HUES48 (cell line): ENCODE measurements at regions not wholly inside any gene's neighbourhood (a gene's known extent, or its start where the extent isn't known, plus 50 kb on each side); places are given as distances from the start of the nearest gene placed in this dataset.
A peak's percentile ranks its signal among the peaks of the same experiment; 100 is the strongest.
"Not testable (repeated sequence)": the region's sequence is repeated elsewhere in the genome, so short reads cannot be mapped to it uniquely, and the experiment has no call there.

Experiments used
- H3K27ac ChIP-seq: one replicate; pipeline ENCODE4 v1.7.0; 2013; ENCODE audit warnings: low read depth, low read length, inconsistent platforms
- H3K27me3 ChIP-seq: 2 replicates; pipeline ENCODE4 v1.6.1; 2013; ENCODE audit warnings: mild to moderate bottlenecking, low read length; ENCODE audit not compliant: control insufficient read depth, insufficient read depth
- H3K36me3 ChIP-seq: 2 replicates; pipeline ENCODE4 v1.6.1; 2013; ENCODE audit warnings: low read length; ENCODE audit not compliant: control insufficient read depth, insufficient read depth
- H3K4me1 ChIP-seq: 2 replicates; pipeline ENCODE4 v1.6.1; 2013; ENCODE audit warnings: mild to moderate bottlenecking, low read length; ENCODE audit not compliant: control insufficient read depth, insufficient read depth
- H3K4me3 ChIP-seq: 2 replicates; pipeline ENCODE4 v1.5.1; 2013; ENCODE audit warnings: mild to moderate bottlenecking, low read depth, low read length
- H3K9ac ChIP-seq: 2 replicates; pipeline ENCODE4 v1.6.1; 2013; ENCODE audit warnings: mild to moderate bottlenecking, low read depth, low read length, moderate library complexity
- H3K9me3 ChIP-seq: 2 replicates; pipeline ENCODE4 v1.6.1; 2013; ENCODE audit warnings: low read length; ENCODE audit not compliant: control insufficient read depth, insufficient read depth

DNA sequence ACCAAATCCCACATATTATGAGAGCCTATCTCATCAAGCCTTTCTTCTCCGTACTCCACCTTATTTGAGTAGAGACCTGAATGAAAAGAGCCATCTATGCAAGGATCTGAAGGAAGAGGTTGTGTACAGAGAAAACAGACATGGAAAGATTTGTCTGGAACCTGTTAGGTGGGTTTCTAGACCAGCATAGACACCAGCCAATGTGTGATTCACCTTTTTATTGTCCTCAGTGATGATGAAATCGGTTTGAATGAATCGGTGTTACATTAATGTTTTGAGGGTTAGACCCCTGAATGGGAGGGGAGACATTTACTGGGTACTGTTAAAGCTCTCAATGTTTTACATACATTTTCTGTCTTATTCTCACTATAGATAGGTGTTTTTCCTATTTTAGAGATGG, 223.6 kb downstream of the NMUR2 start:
- peaks cover 13% of the 10 kb centered on the region for H3K9me3 ChIP-seq
- H3K36me3 ChIP-seq = no peaks in the 10 kb centered on the region
- no peak overlapping the region for H3K27ac ChIP-seq
- no peak overlapping the region for H3K9ac ChIP-seq
- H3K27me3 ChIP-seq = no peaks in the 10 kb centered on the region
- no peak overlapping the region for H3K4me3 ChIP-seq
- peaks cover 22% of the 10 kb centered on the region for H3K4me1 ChIP-seq

DNA sequence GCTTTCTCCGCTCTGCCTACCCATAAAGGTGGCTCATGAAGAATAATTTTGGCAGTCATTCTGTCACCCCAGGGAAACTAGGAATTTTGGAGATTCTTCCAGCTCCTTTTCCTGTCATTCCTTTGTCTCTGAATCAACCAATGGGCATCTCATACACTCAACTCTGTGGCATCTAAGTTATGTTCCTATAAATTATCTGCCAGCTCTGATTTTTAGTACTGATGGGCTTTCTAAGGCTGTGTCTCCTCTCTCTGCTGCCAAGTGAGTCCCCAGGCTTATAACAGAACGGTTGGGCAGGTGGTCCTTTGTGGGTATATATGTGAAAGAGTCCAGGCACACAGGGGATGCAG, 226.8 kb downstream of the NMUR2 start:
- no peak overlapping the region for H3K9ac ChIP-seq
- no peak overlapping the region for H3K27ac ChIP-seq
- H3K9me3 ChIP-seq = peaks cover 13% of the 10 kb centered on the region
- H3K27me3 ChIP-seq = no peaks in the 10 kb centered on the region
- H3K36me3 ChIP-seq = no peaks in the 10 kb centered on the region
- no peak overlapping the region for H3K4me3 ChIP-seq
- peaks cover 22% of the 10 kb centered on the region for H3K4me1 ChIP-seq

DNA sequence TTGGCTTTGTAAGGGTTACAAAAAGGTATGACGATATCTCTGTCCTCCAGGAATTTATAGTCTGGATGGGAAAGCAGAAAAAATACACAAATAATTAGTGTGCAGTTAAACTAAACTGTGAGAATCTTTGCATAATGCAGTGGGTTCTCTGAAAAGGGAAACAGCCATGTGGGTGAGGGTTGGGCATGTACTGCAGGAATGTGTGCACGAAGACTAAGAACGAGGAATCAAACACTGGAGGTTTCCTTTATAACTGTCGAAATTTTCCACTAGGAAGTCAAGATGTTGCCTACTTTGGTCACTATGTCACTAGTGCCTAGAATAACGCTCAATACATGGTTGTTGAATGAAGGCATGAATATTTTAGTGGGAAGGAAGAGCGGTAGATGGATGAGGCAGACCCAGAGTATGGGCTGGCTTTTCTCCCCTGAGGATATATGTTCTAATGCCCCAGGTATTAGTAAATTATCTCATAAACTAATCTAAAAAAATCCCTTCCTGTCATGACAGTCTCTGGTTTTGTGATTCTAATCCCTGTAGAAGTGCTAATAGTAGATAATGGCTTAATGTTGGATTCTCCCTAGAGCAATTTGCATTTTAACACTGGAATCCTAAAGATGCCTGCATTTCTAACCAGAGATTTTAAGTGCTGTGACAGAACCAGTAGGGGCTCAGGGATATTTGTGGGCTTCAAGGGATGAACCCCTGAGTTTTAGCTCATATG, 227.3 kb downstream of the NMUR2 start:
- peaks cover 22% of the 10 kb centered on the region for H3K4me1 ChIP-seq
- H3K9me3 ChIP-seq = peaks cover 13% of the 10 kb centered on the region
- H3K4me3 ChIP-seq = no peak overlapping the region
- H3K27me3 ChIP-seq = no peaks in the 10 kb centered on the region
- H3K27ac ChIP-seq = peak overlapping the region; percentile 1
- H3K36me3 ChIP-seq = no peaks in the 10 kb centered on the region
- H3K9ac ChIP-seq = no peak overlapping the region

DNA sequence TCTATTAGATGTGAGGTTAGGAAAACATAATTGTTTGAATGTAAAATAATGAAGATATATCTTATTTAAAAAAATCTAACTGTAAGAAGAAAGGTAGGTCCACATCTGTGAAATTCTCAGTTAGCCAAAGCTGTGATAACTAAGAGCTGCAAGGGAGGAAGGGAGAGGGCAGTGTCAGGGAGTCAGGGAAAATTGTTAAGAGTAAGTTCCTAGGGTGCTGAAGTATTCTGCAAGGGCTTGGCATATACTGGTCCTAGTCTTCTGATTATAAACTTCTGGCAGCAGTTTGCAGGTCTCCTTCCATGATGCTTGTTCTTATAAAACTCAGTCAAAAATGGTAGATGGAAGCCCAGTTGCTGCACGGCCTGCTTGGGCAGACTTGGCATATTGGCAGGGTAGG, 233.2 kb downstream of the NMUR2 start:
- peaks cover 41% of the 10 kb centered on the region for H3K4me1 ChIP-seq
- H3K27me3 ChIP-seq = no peaks in the 10 kb centered on the region
- no peak overlapping the region for H3K4me3 ChIP-seq
- H3K36me3 ChIP-seq = no peaks in the 10 kb centered on the region
- no peak overlapping the region for H3K27ac ChIP-seq
- no peaks in the 10 kb centered on the region for H3K9me3 ChIP-seq
- no peak overlapping the region for H3K9ac ChIP-seq

DNA sequence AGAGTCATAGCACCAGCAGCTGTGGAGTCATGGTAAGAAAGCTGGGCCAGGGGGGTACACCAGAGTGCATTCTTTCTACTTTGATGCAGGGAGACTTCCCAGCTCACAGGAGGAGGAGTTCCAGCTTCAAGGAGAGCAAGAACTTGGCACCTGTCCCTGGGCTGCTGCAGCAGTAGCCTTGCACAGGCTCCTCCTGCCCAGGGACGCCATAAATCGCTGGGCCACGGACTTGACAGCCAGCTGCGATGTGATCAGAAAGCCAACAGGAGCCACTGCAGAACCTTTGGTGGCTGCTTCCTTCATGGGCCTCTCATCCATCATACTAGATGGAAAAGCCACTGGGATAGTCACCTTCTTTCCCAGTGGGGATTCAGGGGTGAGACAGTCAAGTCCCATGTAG, 234.7 kb downstream of the NMUR2 start:
- no peaks in the 10 kb centered on the region for H3K27me3 ChIP-seq
- H3K36me3 ChIP-seq = no peaks in the 10 kb centered on the region
- no peak overlapping the region for H3K4me3 ChIP-seq
- H3K27ac ChIP-seq = no peak overlapping the region
- peaks cover 38% of the 10 kb centered on the region for H3K4me1 ChIP-seq
- H3K9me3 ChIP-seq = no peaks in the 10 kb centered on the region
- H3K9ac ChIP-seq = no peak overlapping the region

DNA sequence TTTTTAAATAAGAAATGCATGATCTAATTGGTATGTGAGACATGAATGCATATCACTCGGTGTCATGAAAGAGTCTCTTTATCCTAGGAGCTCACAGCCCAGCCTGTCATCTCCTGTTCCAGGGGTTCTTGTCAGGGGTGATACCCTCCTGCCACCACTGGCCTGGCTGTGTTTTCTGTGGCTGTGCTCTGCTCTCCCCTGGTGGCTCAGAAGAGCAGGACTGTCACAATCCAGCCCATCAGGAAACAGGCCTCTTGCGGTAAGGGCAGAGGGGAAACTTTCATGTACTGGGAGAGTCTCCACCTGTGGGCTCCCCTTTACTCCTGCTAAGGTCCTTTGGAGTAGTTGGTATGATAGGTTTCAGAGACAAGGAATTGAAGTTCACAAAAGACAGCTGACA, 240.2 kb upstream of the GLRA1 start:
- H3K9ac ChIP-seq = no peak overlapping the region
- H3K36me3 ChIP-seq = no peaks in the 10 kb centered on the region
- no peaks in the 10 kb centered on the region for H3K9me3 ChIP-seq
- peaks cover 19% of the 10 kb centered on the region for H3K4me1 ChIP-seq
- no peaks in the 10 kb centered on the region for H3K27me3 ChIP-seq
- H3K27ac ChIP-seq = no peak overlapping the region
- H3K4me3 ChIP-seq = no peak overlapping the region

DNA sequence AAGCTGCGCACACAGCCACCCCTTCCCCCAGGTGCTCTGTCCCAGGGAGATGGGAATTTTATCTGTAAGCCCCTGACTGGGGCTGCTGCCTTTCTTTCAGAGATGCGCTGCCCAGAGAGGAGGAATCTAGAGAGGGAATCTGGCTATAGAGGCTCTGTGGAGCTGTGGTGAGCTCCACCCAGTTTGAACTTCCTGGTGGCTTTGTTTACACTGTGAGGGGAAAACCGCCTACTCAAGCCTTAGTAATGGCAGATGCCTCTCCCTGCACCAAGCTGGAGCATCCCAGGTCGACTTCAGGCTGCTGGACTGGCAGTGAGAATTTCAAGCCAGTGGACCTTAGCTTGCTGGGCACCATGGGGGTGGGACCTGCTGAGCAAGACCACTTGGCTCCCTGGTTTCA, 235.2 kb upstream of the GLRA1 start:
- H3K27me3 ChIP-seq, H3K9me3 ChIP-seq, H3K27ac ChIP-seq, H3K4me3 ChIP-seq, H3K4me1 ChIP-seq, H3K9ac ChIP-seq, H3K36me3 ChIP-seq: not testable (repeated sequence)

DNA sequence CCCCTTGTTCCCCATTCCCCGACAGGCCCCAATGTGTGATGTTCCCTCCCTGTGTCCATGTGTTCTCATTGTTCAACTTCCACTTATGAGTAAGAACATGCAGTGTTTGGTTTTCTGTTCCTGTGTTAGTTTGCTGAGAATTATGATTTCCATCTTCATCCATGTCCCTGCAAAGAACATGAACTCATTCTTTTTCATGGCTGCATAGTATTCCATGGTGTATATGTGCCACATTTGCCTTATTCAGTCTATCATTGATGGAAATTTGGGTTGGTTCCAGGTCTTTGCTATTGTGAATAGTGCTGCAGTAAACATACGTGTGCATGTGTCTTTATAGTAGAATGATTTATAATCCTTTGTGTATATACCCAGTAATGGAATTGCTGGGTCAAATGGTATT, 229.8 kb upstream of the GLRA1 start:
- H3K36me3 ChIP-seq, H3K4me3 ChIP-seq, H3K9me3 ChIP-seq, H3K27me3 ChIP-seq, H3K27ac ChIP-seq, H3K9ac ChIP-seq, H3K4me1 ChIP-seq: not testable (repeated sequence)

DNA sequence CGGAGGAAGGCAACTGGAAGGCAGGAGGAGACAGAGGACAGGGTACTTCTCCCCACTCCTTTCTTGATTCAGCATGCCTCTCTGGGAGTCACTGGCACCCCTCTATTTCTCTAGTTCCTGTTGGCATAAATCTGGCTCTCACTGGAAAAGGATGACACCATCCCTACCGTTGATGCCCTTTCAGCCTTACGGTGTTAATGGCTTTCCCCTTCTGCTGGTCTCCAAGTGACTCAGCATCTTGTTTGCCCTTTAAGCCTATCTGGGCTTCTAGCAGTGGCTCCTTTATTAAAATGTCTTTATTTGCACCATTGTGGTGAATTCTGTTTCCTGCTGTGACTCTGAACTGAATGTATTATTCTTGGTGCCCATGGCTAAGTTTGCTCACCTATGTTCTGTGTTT, 227.3 kb upstream of the GLRA1 start:
- Histone ChIP-seq H3K27ac (no peak overlapping the region), H3K4me1 (no peaks in the 10 kb centered on the region), H3K9me3 (no peaks in the 10 kb centered on the region), H3K27me3 (no peaks in the 10 kb centered on the region), H3K36me3 (no peaks in the 10 kb centered on the region), H3K4me3 (no peak overlapping the region), H3K9ac (no peak overlapping the region)

DNA sequence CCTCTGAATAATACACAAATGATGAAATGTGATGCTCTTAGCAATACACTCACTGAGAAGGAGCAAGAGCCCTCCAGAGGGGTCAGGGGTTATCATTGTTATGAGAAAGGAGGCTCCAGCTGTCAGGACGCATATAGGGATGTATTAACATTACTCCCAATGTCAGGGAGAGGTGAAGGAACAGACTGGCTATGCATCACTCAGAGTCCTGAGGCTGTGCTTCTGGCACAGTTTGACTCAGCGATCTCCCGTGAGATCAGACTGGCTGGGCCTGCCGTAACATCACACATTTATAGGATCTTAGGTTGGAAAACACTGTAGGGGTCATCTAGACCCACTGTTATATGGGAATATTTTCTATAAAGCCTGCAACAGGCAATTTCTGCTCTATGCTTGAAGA, 226.5 kb upstream of the GLRA1 start:
- Histone ChIP-seq H3K9ac (no peak overlapping the region), H3K36me3 (no peaks in the 10 kb centered on the region), H3K4me3 (no peak overlapping the region), H3K4me1 (no peaks in the 10 kb centered on the region), H3K9me3 (no peaks in the 10 kb centered on the region), H3K27me3 (no peaks in the 10 kb centered on the region), H3K27ac (no peak overlapping the region)

DNA sequence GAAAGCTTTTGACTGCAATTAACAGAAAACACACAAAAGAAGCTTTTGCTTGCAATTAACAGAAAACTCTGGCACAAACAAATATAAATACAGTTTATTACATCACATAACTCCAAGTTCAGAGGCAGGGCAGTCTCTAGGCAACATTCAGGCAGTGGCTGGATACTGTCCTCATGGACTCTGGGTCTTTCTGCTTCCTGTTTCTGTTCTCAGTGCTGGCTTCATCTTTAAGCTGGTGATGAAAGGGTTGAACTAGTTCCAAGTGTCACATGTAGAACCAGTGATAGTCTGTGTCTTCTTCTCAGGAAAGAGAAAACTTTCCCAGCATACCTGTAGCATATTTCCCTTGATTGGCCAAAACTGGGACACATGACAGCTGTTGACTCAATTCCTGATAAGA, 222.6 kb upstream of the GLRA1 start:
- Histone ChIP-seq H3K4me3 (no peak overlapping the region), H3K36me3 (no peaks in the 10 kb centered on the region), H3K27ac (no peak overlapping the region), H3K9me3 (no peaks in the 10 kb centered on the region), H3K4me1 (no peaks in the 10 kb centered on the region), H3K27me3 (no peaks in the 10 kb centered on the region), H3K9ac (no peak overlapping the region)

DNA sequence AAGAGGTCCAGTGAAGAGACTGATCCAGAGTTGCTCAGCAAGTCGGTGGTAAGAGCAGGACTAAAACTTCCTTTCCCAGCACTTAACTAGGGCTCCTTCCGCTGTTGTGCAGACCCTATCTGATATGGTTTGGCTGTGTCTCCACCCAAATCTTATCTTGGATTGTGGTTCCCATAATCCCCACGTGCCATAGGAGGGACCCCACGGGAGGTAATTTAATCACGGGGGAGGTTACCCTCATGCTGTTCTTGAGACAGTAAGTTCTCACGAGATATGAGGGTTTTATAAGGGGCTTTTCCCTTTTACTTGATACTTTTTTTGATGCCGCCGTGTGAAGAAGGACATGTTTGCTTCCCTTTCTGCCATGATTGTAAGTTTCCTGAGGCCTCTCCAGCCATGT, 221.9 kb upstream of the GLRA1 start:
- Histone ChIP-seq H3K4me1 (no peaks in the 10 kb centered on the region), H3K27ac (no peak overlapping the region), H3K27me3 (no peaks in the 10 kb centered on the region), H3K9ac (no peak overlapping the region), H3K4me3 (no peak overlapping the region), H3K9me3 (no peaks in the 10 kb centered on the region), H3K36me3 (no peaks in the 10 kb centered on the region)
